ENCODE measurements at regions not wholly inside any gene's neighbourhood (a gene's known extent, or its start where the extent isn't known, plus 50 kb on each side); places are given as distances from the start of the nearest gene placed in this dataset.

DNA sequence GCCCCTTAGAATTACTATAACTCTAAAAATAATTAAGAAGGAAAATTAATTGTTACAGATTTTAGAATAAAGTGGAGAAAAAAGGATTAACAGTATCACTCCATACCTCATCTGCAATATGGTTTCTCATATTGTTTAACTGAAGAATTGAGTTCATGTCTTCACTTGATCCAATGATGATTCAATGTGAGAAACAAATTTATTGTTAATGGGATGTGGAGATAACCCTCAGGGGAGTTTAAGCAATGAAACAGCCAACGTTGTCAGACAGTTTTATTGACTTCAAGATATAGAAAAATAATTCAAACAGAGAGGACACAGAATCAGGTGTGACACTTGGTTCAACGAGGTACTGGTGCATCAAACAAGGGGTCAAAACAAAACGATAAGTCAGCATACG lies 665.2 kb upstream of the ACO1 start:
- ATAC-seq (no peak), DNase-seq (no peak)
- Histone ChIP-seq H3K27me3 (no peaks in the 10 kb centered on the region), H3K27ac (no peak overlapping the region), H3K4me1 (no peaks in the 10 kb centered on the region), H3K36me3 (no peaks in the 10 kb centered on the region), H3K9me3 (no peaks in the 10 kb centered on the region), H3K4me3 (no peak overlapping the region)
- 71 to 73% methylated on average over 4 of the region's 4 CpGs for WGBS, 2 donors
- TF ChIP-seq, protein P1, sequence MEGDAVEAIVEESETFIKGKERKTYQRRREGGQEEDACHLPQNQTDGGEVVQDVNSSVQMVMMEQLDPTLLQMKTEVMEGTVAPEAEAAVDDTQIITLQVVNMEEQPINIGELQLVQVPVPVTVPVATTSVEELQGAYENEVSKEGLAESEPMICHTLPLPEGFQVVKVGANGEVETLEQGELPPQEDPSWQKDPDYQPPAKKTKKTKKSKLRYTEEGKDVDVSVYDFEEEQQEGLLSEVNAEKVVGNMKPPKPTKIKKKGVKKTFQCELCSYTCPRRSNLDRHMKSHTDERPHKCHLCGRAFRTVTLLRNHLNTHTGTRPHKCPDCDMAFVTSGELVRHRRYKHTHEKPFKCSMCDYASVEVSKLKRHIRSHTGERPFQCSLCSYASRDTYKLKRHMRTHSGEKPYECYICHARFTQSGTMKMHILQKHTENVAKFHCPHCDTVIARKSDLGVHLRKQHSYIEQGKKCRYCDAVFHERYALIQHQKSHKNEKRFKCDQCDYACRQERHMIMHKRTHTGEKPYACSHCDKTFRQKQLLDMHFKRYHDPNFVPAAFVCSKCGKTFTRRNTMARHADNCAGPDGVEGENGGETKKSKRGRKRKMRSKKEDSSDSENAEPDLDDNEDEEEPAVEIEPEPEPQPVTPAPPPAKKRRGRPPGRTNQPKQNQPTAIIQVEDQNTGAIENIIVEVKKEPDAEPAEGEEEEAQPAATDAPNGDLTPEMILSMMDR (IDR thresholded peaks at IDR 0.05): no peak
- intact Hi-C loops (cut with DNase I): loop anchor here in 1 of 10 donors (10.0 kb wide), 1 partner anchor 56 kb away; no protein-coding TSS in a partner anchor

DNA sequence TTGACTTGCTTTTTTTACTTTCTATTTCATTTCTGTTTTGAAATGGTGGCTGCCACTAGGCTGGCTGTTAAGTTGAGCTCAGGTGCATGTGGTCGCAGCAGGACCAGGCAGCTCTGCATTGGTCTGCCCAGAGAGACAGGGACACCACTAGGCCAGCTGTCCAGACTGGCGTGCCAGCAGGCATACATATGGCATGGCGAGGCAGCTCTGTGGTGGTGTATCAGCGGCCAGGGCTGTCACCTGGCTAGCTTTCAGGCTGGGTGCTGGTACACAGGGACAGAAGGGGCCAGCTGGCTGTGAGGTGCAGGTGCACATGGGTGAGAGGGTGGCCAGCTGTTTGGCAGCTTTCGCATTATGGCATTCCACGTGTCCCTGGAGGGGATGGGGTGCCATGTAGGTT lies 654.0 kb upstream of the ACO1 start:
- intact Hi-C loops (cut with DNase I): loop anchor here in 1 of 10 donors (10.0 kb wide), 1 partner anchor 46 kb away; no protein-coding TSS in a partner anchor
- Histone ChIP-seq H3K27ac (no peak overlapping the region), H3K9me3 (no peaks in the 10 kb centered on the region), H3K36me3 (no peaks in the 10 kb centered on the region), H3K27me3 (no peaks in the 10 kb centered on the region), H3K4me3 (no peak overlapping the region), H3K4me1 (no peaks in the 10 kb centered on the region)
- ATAC-seq (no peak), DNase-seq (no peak)
- WGBS, 2 donors: 85 to 88% methylated on average over 6 of the region's 6 CpGs
- TF ChIP-seq, protein P1 (IDR thresholded peaks at IDR 0.05): no peak

- H3K27ac ChIP-seq: no peak overlapping the region
- H3K36me3 ChIP-seq: no peaks in the 10 kb centered on the region
- TF ChIP-seq, protein P1 (IDR thresholded peaks at IDR 0.05): no peak
- intact Hi-C loops (cut with DNase I): loop anchor here in 1 of 10 donors (10.0 kb wide), 1 partner anchor 48 kb away; no protein-coding TSS in a partner anchor
- H3K27me3 ChIP-seq: no peaks in the 10 kb centered on the region
- no peak overlapping the region for H3K4me3 ChIP-seq
- no peaks in the 10 kb centered on the region for H3K9me3 ChIP-seq
- WGBS, 2 donors: 67 to 71% methylated on average over 3 of the region's 3 CpGs
- ATAC-seq: no peak
- no peak for DNase-seq
- no peaks in the 10 kb centered on the region for H3K4me1 ChIP-seq
Measured at GRCh38 chr9:31733166-31733565, 651.3 kb upstream of the ACO1 start.

DNA sequence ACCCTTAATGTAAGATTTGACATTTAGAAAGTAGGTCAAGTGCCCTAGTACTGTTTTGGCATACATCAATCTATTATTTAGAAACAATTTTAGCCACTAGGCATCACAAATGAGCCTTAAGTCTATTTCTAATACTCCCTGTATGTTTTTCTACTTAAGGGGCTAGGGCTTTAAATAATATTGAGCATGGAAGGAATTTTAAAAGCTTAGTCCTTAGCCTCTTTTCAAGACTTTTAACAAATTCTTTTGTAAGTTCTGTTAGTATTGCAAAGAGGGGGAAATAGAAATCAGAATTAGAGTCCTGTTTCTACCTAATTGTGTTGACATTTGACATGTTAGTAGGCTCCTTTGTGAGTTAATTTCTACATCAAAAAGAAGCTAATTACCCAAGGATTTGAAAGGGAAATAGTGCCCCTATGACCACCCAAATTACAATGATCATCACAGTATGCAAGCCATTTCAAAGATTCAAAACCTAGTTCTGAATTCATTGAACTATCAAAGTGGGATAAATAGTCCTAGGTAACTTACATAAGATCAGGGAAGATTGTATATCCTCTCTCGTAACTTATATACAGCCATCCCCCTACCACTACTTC lies 647.8 kb upstream of the ACO1 start:
- TF ChIP-seq, protein P1 (IDR thresholded peaks at IDR 0.05): no peak
- intact Hi-C loops (cut with DNase I): loop anchor here in 1 of 10 donors (10.0 kb wide), 1 partner anchor 52 kb away; no protein-coding TSS in a partner anchor
- H3K36me3 ChIP-seq: no peaks in the 10 kb centered on the region
- ATAC-seq (no peak), DNase-seq (no peak)
- no peaks in the 10 kb centered on the region for H3K4me1 ChIP-seq
- no peaks in the 10 kb centered on the region for H3K27me3 ChIP-seq
- 92 to 98% methylated on average over 1 of the region's 1 CpG for WGBS, 2 donors
- H3K27ac ChIP-seq: no peak overlapping the region
- no peaks in the 10 kb centered on the region for H3K9me3 ChIP-seq
- H3K4me3 ChIP-seq: no peak overlapping the region
